ENCODE measurements at regions not wholly inside any gene's neighbourhood (a gene's known extent, or its start where the extent isn't known, plus 50 kb on each side); places are given as distances from the start of the nearest gene placed in this dataset.
"Not testable (repeated sequence)": the region's sequence is repeated elsewhere in the genome, so short reads cannot be mapped to it uniquely, and the experiment has no call there.

GRCh38 chr14:105912641-105913180 lies 386.3 kb downstream of the TMEM121 start:
- Histone ChIP-seq H3K27ac (ENCODE audit: low read length) (no peak overlapping the region), H3K27me3 (ENCODE audit: insufficient read depth, low read length) (no peaks in the 10 kb centered on the region), H3K9me3 (ENCODE audit: insufficient read depth, low read depth, low read length) (peaks cover 82% of the 10 kb centered on the region), H3K9ac (ENCODE audit: low read depth, low read length) (no peak overlapping the region), H3K4me1 (ENCODE audit: insufficient read depth, low read length) (no peaks in the 10 kb centered on the region), H3K4me3 (ENCODE audit: low read length) (no peak overlapping the region), H3K36me3 (ENCODE audit: insufficient read depth, low read depth, low read length) (no peaks in the 10 kb centered on the region)

- no peak overlapping the region for H3K4me3 ChIP-seq (ENCODE audit: low read length)
- no peaks in the 10 kb centered on the region for H3K4me1 ChIP-seq (ENCODE audit: insufficient read depth, low read length)
- no peak overlapping the region for H3K27ac ChIP-seq (ENCODE audit: low read length)
- peaks cover 82% of the 10 kb centered on the region for H3K9me3 ChIP-seq (ENCODE audit: insufficient read depth, low read depth, low read length)
- no peak overlapping the region for H3K9ac ChIP-seq (ENCODE audit: low read depth, low read length)
- no peaks in the 10 kb centered on the region for H3K27me3 ChIP-seq (ENCODE audit: insufficient read depth, low read length)
- no peaks in the 10 kb centered on the region for H3K36me3 ChIP-seq (ENCODE audit: insufficient read depth, low read depth, low read length)
Observed at GRCh38 chr14:105913221-105913620, 386.8 kb downstream of the TMEM121 start.

GRCh38 chr14:105913861-105914260 lies 387.5 kb downstream of the TMEM121 start:
- peaks cover 81% of the 10 kb centered on the region for H3K9me3 ChIP-seq (ENCODE audit: insufficient read depth, low read depth, low read length)
- no peak overlapping the region for H3K9ac ChIP-seq (ENCODE audit: low read depth, low read length)
- no peak overlapping the region for H3K4me3 ChIP-seq (ENCODE audit: low read length)
- no peaks in the 10 kb centered on the region for H3K36me3 ChIP-seq (ENCODE audit: insufficient read depth, low read depth, low read length)
- H3K27me3 ChIP-seq (ENCODE audit: insufficient read depth, low read length): no peaks in the 10 kb centered on the region
- H3K27ac ChIP-seq (ENCODE audit: low read length): no peak overlapping the region
- H3K4me1 ChIP-seq (ENCODE audit: insufficient read depth, low read length): no peaks in the 10 kb centered on the region

- H3K27ac ChIP-seq (ENCODE audit: low read length); H3K4me3 ChIP-seq (ENCODE audit: low read length); H3K9ac ChIP-seq (ENCODE audit: low read depth, low read length); H3K4me1 ChIP-seq (ENCODE audit: insufficient read depth, low read length); H3K36me3 ChIP-seq (ENCODE audit: insufficient read depth, low read depth, low read length); H3K27me3 ChIP-seq (ENCODE audit: insufficient read depth, low read length): not testable (repeated sequence)
- peaks cover 83% of the 10 kb centered on the region for H3K9me3 ChIP-seq (ENCODE audit: insufficient read depth, low read depth, low read length)
Observed at GRCh38 chr14:105914281-105914680, 387.9 kb downstream of the TMEM121 start.

GRCh38 chr14:105914738-105915385 lies 388.5 kb downstream of the TMEM121 start:
- Histone ChIP-seq H3K4me3 (ENCODE audit: low read length) (no peak overlapping the region), H3K4me1 (ENCODE audit: insufficient read depth, low read length) (no peaks in the 10 kb centered on the region), H3K27me3 (ENCODE audit: insufficient read depth, low read length) (no peaks in the 10 kb centered on the region), H3K27ac (ENCODE audit: low read length) (no peak overlapping the region), H3K9me3 (ENCODE audit: insufficient read depth, low read depth, low read length) (peaks cover 84% of the 10 kb centered on the region), H3K9ac (ENCODE audit: low read depth, low read length) (no peak overlapping the region), H3K36me3 (ENCODE audit: insufficient read depth, low read depth, low read length) (no peaks in the 10 kb centered on the region)

DNA sequence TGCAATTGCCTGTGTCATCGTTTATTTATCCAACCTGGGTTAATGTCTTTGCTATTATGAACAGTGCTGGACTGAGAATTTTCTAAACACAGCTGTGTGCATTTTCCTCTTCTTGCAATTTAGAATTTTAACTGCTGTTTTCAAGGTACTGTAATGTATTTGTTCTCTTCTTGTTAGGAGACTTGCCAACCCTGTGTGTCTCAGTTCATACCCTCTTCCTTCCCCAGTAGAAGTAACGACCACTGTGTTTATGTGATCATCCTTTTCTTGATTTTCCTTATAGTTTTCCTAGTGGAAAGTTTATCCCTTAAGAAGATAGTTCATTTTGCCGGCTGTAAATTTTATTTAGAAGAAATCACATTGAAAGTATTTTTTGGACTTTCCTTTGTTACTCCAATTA lies 389.2 kb downstream of the TMEM121 start:
- H3K4me1 ChIP-seq (ENCODE audit: insufficient read depth, low read length); H3K4me3 ChIP-seq (ENCODE audit: low read length); H3K27me3 ChIP-seq (ENCODE audit: insufficient read depth, low read length); H3K9ac ChIP-seq (ENCODE audit: low read depth, low read length); H3K27ac ChIP-seq (ENCODE audit: low read length); H3K36me3 ChIP-seq (ENCODE audit: insufficient read depth, low read depth, low read length): not testable (repeated sequence)
- H3K9me3 ChIP-seq (ENCODE audit: insufficient read depth, low read depth, low read length): peaks cover 80% of the 10 kb centered on the region

- H3K36me3 ChIP-seq (ENCODE audit: insufficient read depth, low read depth, low read length); H3K4me1 ChIP-seq (ENCODE audit: insufficient read depth, low read length); H3K27me3 ChIP-seq (ENCODE audit: insufficient read depth, low read length); H3K9ac ChIP-seq (ENCODE audit: low read depth, low read length); H3K4me3 ChIP-seq (ENCODE audit: low read length); H3K27ac ChIP-seq (ENCODE audit: low read length): not testable (repeated sequence)
- peaks cover 77% of the 10 kb centered on the region for H3K9me3 ChIP-seq (ENCODE audit: insufficient read depth, low read depth, low read length)
Observed at GRCh38 chr14:105917136-105917932, 391.0 kb downstream of the TMEM121 start.

DNA sequence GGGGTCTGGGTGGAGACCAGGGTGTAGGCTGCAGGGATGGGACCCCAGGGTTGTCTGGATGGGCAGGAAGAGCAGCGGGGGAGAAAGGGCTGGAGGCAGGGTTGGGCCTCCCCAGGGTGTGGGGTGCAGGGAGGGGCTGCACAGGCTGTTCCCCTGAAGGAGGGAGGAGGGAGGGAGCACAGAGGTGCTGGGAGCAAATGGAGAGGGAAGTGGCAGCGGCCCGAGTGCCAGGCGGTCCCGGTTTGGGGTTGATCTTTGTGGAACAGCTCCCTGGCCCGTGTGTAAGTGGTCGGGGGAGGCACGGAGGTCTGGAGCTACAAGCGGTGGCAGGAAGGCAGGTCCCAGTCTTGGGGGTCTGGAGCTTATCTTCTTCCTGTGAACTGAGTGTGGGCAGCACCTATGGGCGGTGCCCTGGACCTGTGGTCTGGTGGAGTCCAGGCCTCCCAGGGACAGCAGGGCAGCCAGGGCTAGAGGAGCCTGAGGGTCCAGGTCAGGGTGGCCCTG lies 391.6 kb downstream of the TMEM121 start:
- Histone ChIP-seq H3K9ac (ENCODE audit: low read depth, low read length) (no peak overlapping the region), H3K4me1 (ENCODE audit: insufficient read depth, low read length) (no peaks in the 10 kb centered on the region), H3K27me3 (ENCODE audit: insufficient read depth, low read length) (no peaks in the 10 kb centered on the region), H3K27ac (ENCODE audit: low read length) (no peak overlapping the region), H3K4me3 (ENCODE audit: low read length) (no peak overlapping the region), H3K9me3 (ENCODE audit: insufficient read depth, low read depth, low read length) (peaks cover 77% of the 10 kb centered on the region), H3K36me3 (ENCODE audit: insufficient read depth, low read depth, low read length) (no peaks in the 10 kb centered on the region)

DNA sequence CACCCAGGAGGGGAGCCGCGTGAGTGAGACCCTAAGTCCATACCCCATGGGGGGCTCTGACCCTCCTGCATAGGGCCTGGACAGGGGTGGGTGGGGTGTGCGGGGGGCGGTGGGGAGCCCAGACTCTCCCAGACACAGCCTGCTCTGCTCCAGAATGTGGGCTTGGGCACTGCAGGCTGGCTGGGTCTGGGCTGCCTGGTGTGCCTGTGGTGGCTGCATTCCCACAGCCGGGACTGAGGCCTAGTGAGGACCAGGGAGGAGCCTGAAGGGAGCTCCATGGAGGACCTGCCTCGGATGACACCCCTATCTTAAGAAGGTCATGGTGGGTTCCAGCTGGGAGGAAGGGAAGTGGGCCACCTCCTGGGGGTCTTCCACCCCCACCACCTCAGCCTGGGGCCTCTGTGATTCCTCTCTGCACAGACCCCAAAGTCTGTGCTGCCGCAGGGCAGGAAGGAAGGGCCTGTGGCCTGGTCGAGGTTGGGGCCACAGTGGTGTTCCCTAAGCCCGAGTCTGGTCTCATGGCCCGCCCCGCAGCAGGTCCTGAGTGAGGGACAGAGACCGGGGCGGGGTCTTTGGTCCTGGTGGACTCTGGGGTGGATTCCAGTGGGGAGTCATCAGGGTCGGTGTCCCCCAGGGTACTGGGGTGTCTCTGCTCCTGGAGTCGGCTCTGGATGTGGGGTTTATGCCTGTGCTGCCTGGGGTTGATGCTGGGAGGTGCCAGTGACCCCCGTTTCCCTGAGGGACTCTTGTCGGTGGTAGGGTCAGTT lies 392.3 kb downstream of the TMEM121 start:
- Histone ChIP-seq H3K4me3 (ENCODE audit: low read length) (no peak overlapping the region), H3K4me1 (ENCODE audit: insufficient read depth, low read length) (no peaks in the 10 kb centered on the region), H3K36me3 (ENCODE audit: insufficient read depth, low read depth, low read length) (no peaks in the 10 kb centered on the region), H3K9ac (ENCODE audit: low read depth, low read length) (no peak overlapping the region), H3K27ac (ENCODE audit: low read length) (no peak overlapping the region), H3K27me3 (ENCODE audit: insufficient read depth, low read length) (no peaks in the 10 kb centered on the region), H3K9me3 (ENCODE audit: insufficient read depth, low read depth, low read length) (peaks cover 74% of the 10 kb centered on the region)

DNA sequence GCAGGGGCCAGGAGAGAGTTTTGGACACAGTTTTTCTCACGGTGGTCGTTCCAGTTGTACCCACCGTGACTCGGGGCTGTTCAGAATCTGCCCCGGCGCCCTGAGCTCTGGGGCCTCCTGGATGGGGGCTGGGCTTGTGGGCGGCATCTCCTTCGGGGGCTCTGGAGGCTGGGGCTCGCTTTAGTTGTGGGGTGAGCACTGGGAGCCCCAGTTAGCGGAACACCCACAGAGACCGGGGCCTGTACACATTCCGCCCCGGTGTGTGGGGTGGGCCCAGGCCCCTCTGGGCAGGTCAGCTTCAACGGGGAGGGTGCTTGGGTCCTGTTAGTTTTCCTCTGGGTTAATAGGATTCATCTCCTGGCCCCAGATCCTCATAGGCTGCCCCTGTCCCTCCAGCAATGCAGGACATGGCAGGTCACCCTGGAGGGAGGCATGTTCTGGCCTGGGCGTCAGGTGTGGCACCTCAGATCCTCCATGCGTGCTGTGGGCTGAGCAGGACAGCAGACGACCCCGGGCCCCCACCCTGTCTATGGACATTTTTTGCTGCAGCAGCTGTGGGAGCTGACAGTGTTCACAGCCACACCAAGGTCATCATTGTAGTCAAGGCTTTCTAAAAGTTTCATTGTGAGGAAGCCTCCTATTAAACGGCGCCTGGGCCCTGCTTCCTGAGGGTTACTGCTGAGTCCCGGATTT lies 393.2 kb downstream of the TMEM121 start:
- no peak overlapping the region for H3K9ac ChIP-seq (ENCODE audit: low read depth, low read length)
- peaks cover 73% of the 10 kb centered on the region for H3K9me3 ChIP-seq (ENCODE audit: insufficient read depth, low read depth, low read length)
- H3K27ac ChIP-seq (ENCODE audit: low read length): no peak overlapping the region
- H3K36me3 ChIP-seq (ENCODE audit: insufficient read depth, low read depth, low read length): no peaks in the 10 kb centered on the region
- no peaks in the 10 kb centered on the region for H3K4me1 ChIP-seq (ENCODE audit: insufficient read depth, low read length)
- no peaks in the 10 kb centered on the region for H3K27me3 ChIP-seq (ENCODE audit: insufficient read depth, low read length)
- H3K4me3 ChIP-seq (ENCODE audit: low read length): no peak overlapping the region

- H3K4me3 ChIP-seq (ENCODE audit: low read length); H3K4me1 ChIP-seq (ENCODE audit: insufficient read depth, low read length); H3K27me3 ChIP-seq (ENCODE audit: insufficient read depth, low read length); H3K36me3 ChIP-seq (ENCODE audit: insufficient read depth, low read depth, low read length); H3K27ac ChIP-seq (ENCODE audit: low read length); H3K9ac ChIP-seq (ENCODE audit: low read depth, low read length): not testable (repeated sequence)
- peaks cover 72% of the 10 kb centered on the region for H3K9me3 ChIP-seq (ENCODE audit: insufficient read depth, low read depth, low read length)
Observed at GRCh38 chr14:105920151-105920700, 393.8 kb downstream of the TMEM121 start.
